ENCODE measurements at regions not wholly inside any gene's neighbourhood (a gene's known extent, or its start where the extent isn't known, plus 50 kb on each side); places are given as distances from the start of the nearest gene placed in this dataset.

GRCh38 chr1:228987286-228987685, 252.0 kb downstream of the RHOU start:
- Histone ChIP-seq H3K36me3 (no peaks in the 10 kb centered on the region), H3K9me3 (no peaks in the 10 kb centered on the region), H3K27me3 (no peaks in the 10 kb centered on the region), H3K27ac (no peak overlapping the region), H3K4me3 (no peak overlapping the region), H3K4me1 (peaks cover 0 to 32% (median 10%) of the 10 kb centered on the region in 4 donors)
- no peak for TF ChIP-seq POLR2A (IDR thresholded peaks at IDR 0.05)
- WGBS (ENCODE audit: insufficient coverage, low coverage, low lambda C conversion rate, missing lambda C conversion rate) = 50% methylated on average over 2 of the region's 7 CpGs
- intact Hi-C loops (cut with DNase I) = no loop called here
- ATAC-seq (no peak), DNase-seq (no peak)

GRCh38 chr1:228987736-228988506, 252.6 kb downstream of the RHOU start:
- no peak overlapping the region for H3K27ac ChIP-seq
- intact Hi-C loops (cut with DNase I) = no loop called here
- TF ChIP-seq POLR2A (IDR thresholded peaks at IDR 0.05) = no peak
- no peak overlapping the region for H3K4me3 ChIP-seq
- H3K4me1 ChIP-seq = peaks cover 0 to 32% (median 10%) of the 10 kb centered on the region in 4 donors
- H3K9me3 ChIP-seq = no peaks in the 10 kb centered on the region
- 69% methylated on average over 10 of the region's 14 CpGs for WGBS (ENCODE audit: insufficient coverage, low coverage, low lambda C conversion rate, missing lambda C conversion rate)
- ATAC-seq (no peak), DNase-seq (no peak)
- no peaks in the 10 kb centered on the region for H3K27me3 ChIP-seq
- no peaks in the 10 kb centered on the region for H3K36me3 ChIP-seq

- H3K36me3 ChIP-seq = no peaks in the 10 kb centered on the region
- H3K27me3 ChIP-seq = no peaks in the 10 kb centered on the region
- 85% methylated on average over 2 of the region's 6 CpGs for WGBS (ENCODE audit: insufficient coverage, low coverage, low lambda C conversion rate, missing lambda C conversion rate)
- no peak for DNase-seq
- TF ChIP-seq CTCF (IDR thresholded peaks at IDR 0.05) (no peak), POLR2A (IDR thresholded peaks at IDR 0.05) (no peak)
- H3K9me3 ChIP-seq = no peaks in the 10 kb centered on the region
- H3K4me3 ChIP-seq = no peak overlapping the region
- peaks cover 0 to 26% (median 7%) of the 10 kb centered on the region in 4 donors for H3K4me1 ChIP-seq
- ATAC-seq = no peak
- intact Hi-C loops (cut with DNase I) = no loop called here
- H3K27ac ChIP-seq = no peak overlapping the region
These were observed 253.4 kb downstream of the RHOU start for GRCh38 chr1:228988664-228989063.

GRCh38 chr1:228989176-228989575, 253.9 kb downstream of the RHOU start:
- ATAC-seq (no peak), DNase-seq (no peak)
- intact Hi-C loops (cut with DNase I) = no loop called here
- no peak for TF ChIP-seq CTCF (IDR thresholded peaks at IDR 0.05)
- TF ChIP-seq POLR2A (IDR thresholded peaks at IDR 0.05) = no peak
- peak overlapping the region in 1 of 3 donors; percentile 69 for H3K27ac ChIP-seq
- H3K27me3 ChIP-seq = no peaks in the 10 kb centered on the region
- no peaks in the 10 kb centered on the region for H3K9me3 ChIP-seq
- H3K36me3 ChIP-seq = no peaks in the 10 kb centered on the region
- WGBS (ENCODE audit: insufficient coverage, low coverage, low lambda C conversion rate, missing lambda C conversion rate) = 92% methylated on average over 7 of the region's 9 CpGs
- peaks cover 0 to 26% (median 6%) of the 10 kb centered on the region in 4 donors for H3K4me1 ChIP-seq
- no peak overlapping the region for H3K4me3 ChIP-seq

GRCh38 chr1:228989676-228989991, 254.4 kb downstream of the RHOU start:
- no peaks in the 10 kb centered on the region for H3K36me3 ChIP-seq
- no peak overlapping the region for H3K4me3 ChIP-seq
- no peaks in the 10 kb centered on the region for H3K9me3 ChIP-seq
- intact Hi-C loops (cut with DNase I) = no loop called here
- WGBS (ENCODE audit: insufficient coverage, low coverage, low lambda C conversion rate, missing lambda C conversion rate) = no CpG with 5 or more reads among the region's 5 CpGs
- H3K4me1 ChIP-seq = peaks cover 0 to 26% (median 6%) of the 10 kb centered on the region in 4 donors
- H3K27ac ChIP-seq = peak overlapping the region in 2 of 3 donors; percentile 8 to 69
- ATAC-seq (no peak), DNase-seq (peak in 1 of 3 donors; percentile 72)
- H3K27me3 ChIP-seq = no peaks in the 10 kb centered on the region
- TF ChIP-seq CTCF (IDR thresholded peaks at IDR 0.05) (no peak), POLR2A (IDR thresholded peaks at IDR 0.05) (no peak)

All from right lobe of liver (tissue), 6 donors.